Nephron (organoid): ENCODE measurements at regions not wholly inside any gene's neighbourhood (a gene's known extent, or its start where the extent isn't known, plus 50 kb on each side); places are given as distances from the start of the nearest gene placed in this dataset.

Experiments
- H3K27ac Mint-ChIP-seq, 3 experiments: 2 replicates each; pipeline ENCODE4 v1.8.0; 2020; ENCODE audit warnings: mixed read lengths in 3 of 3, mild to moderate bottlenecking in 2 of 3, moderate library complexity in 1 of 3
- H3K27me3 Mint-ChIP-seq: 2 replicates; pipeline ENCODE4 v1.8.0; 2021; ENCODE audit warnings: low read depth, mild to moderate bottlenecking, moderate library complexity, mixed read lengths
- H3K36me3 Mint-ChIP-seq: 2 replicates; pipeline ENCODE4 v1.8.0; 2020; ENCODE audit warnings: low read depth, mixed read lengths
- H3K4me1 Mint-ChIP-seq: 2 replicates; pipeline ENCODE4 v1.8.0; 2020; ENCODE audit warnings: mixed read lengths
- H3K4me3 Mint-ChIP-seq, 3 experiments: 2 replicates each; pipeline ENCODE4 v1.8.0; 2020; ENCODE audit warnings: mild to moderate bottlenecking in 3 of 3, mixed read lengths in 3 of 3, moderate library complexity in 2 of 3
- H3K9me3 Mint-ChIP-seq: 2 replicates; pipeline ENCODE4 v1.8.0; 2020; ENCODE audit warnings: mixed read lengths
- TF ChIP-seq, protein P1 (sequence below), 3 experiments: fragments of 200-600 bp; sonication (generic); IDR thresholded peaks; one replicate each; pipeline ENCODE4 v1.5.0; 2021; ENCODE audit warnings: antibody characterized with exemption in 3 of 3; ENCODE audit not compliant: unreplicated experiment in 3 of 3

DNA sequence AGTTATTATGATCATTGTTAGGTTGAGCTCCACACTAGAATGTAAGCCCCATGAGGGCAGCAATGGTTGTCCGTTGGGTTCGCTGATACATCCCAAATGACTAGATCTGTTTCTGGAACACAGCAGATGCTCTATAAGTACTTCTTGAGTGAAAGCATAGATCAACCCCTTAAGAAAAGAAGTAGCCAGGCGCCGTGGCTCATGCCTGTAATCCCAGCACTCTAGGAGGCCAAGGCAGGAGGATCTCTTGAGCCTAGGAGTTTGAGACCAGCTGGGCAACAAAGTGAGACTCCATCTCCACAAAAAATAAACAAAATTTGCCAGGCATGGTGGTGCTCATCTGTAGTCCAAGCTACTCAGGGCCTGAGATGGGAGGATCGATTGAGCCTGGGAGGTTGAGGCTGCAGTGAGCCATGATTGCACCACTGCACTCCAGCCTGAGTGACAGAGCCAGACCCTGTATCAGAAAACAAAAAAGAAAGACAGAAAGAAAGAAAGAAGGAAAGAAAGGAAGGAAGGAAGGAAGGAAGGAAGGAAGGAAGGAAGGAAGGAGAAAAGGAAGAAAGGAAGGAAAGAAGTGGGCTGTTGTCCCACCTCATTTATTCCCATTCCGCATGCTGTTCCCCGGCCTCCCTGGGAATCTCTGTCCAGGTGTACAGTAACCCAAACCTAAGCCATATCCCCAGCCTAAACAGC is 54.4 kb upstream of the RPL38 start:
- TF ChIP-seq, protein P1, sequence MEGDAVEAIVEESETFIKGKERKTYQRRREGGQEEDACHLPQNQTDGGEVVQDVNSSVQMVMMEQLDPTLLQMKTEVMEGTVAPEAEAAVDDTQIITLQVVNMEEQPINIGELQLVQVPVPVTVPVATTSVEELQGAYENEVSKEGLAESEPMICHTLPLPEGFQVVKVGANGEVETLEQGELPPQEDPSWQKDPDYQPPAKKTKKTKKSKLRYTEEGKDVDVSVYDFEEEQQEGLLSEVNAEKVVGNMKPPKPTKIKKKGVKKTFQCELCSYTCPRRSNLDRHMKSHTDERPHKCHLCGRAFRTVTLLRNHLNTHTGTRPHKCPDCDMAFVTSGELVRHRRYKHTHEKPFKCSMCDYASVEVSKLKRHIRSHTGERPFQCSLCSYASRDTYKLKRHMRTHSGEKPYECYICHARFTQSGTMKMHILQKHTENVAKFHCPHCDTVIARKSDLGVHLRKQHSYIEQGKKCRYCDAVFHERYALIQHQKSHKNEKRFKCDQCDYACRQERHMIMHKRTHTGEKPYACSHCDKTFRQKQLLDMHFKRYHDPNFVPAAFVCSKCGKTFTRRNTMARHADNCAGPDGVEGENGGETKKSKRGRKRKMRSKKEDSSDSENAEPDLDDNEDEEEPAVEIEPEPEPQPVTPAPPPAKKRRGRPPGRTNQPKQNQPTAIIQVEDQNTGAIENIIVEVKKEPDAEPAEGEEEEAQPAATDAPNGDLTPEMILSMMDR (IDR thresholded peaks at IDR 0.05; ENCODE audit: unreplicated experiment in 3 of 3): no peak
- Mint-ChIP-seq H3K9me3 (peaks cover 4% of the 10 kb centered on the region), H3K4me1 (peaks cover 15% of the 10 kb centered on the region)

DNA sequence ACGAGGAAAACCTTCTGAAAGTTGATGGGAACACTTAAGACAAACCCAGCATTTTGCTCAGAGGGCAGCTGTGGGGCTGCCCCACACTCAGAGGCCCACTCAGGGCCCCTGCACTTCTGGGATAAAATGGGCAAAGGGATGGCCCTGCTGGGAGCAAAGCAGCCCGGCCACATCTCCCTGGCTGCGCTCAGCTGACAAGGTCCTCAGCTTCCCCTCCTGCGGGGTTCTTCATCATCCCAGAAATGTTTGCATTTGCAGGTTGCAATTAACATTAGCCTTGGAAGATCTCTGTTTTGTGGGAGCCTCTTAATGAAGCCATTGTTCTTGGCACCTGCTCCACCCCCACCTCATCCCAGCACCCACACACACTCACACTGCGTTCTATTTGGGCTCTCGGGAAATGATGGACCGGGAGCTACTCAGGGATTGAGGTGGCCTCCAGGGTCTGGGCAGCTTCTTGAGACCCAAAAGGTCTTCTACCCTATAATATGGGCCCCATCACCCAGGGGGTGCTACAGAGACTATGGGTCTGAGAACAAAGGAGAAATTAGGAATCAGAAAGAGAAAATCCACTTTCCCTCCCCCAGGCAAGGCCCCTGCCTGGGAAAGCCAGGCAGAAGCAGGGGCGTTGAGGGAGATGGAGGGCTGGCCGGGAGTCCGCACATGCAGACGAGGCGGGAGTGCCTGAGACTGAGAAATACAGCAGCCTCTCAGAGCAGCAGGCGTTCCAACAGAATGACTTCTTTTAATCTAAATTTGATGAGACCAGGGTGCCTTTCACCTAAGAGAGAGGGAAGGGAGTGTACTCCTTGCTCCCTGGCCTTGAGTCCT is 53.7 kb upstream of the RPL38 start:
- TF ChIP-seq, protein P1 (IDR thresholded peaks at IDR 0.05; ENCODE audit: unreplicated experiment in 3 of 3): no peak
- peaks cover 50% of the 10 kb centered on the region for H3K27me3 Mint-ChIP-seq
- H3K4me3 Mint-ChIP-seq: no peak overlapping the region
- H3K4me1 Mint-ChIP-seq: peaks cover 15% of the 10 kb centered on the region
- no peaks in the 10 kb centered on the region for H3K9me3 Mint-ChIP-seq
- no peak overlapping the region for H3K27ac Mint-ChIP-seq
- H3K36me3 Mint-ChIP-seq: no peaks in the 10 kb centered on the region

More for the DNA sequence above, 54.4 kb upstream of the RPL38 start:
- H3K36me3 Mint-ChIP-seq: no peaks in the 10 kb centered on the region
- H3K27me3 Mint-ChIP-seq: peaks cover 49% of the 10 kb centered on the region
- no peak overlapping the region for H3K27ac Mint-ChIP-seq
- H3K4me3 Mint-ChIP-seq: no peak overlapping the region

DNA sequence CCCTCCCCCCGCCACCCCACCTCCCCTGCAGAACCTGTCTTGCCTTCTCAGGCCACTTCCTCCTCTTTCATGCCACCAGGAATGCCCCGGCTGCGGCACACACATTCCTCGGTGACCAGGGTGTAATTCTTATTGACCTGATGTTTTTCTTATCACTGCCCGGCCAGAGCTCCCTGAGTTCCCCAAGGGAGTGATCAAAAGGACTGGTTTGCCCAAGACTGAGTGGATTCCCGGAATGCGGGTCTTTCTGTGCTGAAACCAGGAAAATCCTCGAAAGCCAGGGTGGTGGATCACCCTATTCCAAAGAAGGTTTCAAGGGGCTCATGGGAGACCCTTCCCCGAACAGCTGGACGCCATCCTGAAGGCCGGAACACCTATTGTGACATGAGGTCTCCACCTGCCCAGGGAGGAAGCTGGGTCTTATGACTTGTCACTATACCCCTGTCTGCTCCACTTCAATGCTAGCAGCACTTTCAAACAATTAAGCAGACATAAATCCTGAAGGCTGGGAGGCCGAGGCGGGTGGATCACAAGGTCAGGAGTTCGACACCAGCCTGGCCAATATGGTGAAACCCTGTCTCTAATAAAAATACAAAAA is 53.0 kb upstream of the RPL38 start:
- Mint-ChIP-seq H3K27me3 (peaks cover 53% of the 10 kb centered on the region), H3K36me3 (no peaks in the 10 kb centered on the region), H3K4me1 (peaks cover 15% of the 10 kb centered on the region), H3K27ac (no peak overlapping the region), H3K4me3 (no peak overlapping the region), H3K9me3 (peaks cover 2% of the 10 kb centered on the region)
- TF ChIP-seq, protein P1 (IDR thresholded peaks at IDR 0.05; ENCODE audit: unreplicated experiment in 3 of 3): no peak

DNA sequence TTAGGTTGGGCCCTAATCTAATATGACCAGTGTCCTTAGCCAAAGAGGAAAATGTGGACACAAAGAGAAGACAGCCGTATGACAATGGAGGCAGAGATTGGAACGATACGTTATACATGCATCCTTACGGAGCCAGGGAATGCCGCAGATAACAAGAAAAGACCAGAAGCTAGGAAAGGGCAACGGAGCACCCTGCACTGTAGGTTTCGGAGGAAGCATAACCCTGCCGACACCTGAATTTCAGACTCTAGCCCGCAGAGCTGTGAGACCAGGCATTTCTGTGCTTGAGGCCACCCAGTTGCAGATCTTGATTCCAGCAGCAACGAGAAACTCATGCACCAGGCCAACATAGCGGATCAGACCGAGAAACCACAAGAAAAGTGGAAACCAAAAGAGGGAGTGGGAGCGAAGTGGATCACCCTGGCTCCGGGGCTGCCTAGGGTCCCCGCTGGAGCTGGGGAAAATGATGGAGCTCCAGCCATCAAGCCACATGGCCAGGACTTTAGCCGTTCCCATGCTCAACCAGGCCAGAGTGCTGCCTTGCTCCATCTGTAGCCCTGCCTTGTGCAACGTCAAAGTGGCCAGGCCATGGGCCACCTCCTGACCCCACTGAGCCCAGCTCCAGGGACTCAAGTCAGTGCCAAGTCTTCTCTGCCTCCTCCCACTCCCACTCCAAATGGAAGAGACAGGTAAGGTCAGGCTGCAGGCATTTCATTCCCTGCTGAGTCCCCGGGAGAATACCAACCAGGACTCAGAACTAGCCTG is 51.7 kb upstream of the RPL38 start:
- Mint-ChIP-seq H3K36me3 (no peaks in the 10 kb centered on the region), H3K4me1 (peaks cover 15% of the 10 kb centered on the region), H3K4me3 (no peak overlapping the region), H3K9me3 (peaks cover 2% of the 10 kb centered on the region), H3K27me3 (peaks cover 55% of the 10 kb centered on the region), H3K27ac (no peak overlapping the region)
- TF ChIP-seq, protein P1 (IDR thresholded peaks at IDR 0.05; ENCODE audit: unreplicated experiment in 3 of 3): no peak

DNA sequence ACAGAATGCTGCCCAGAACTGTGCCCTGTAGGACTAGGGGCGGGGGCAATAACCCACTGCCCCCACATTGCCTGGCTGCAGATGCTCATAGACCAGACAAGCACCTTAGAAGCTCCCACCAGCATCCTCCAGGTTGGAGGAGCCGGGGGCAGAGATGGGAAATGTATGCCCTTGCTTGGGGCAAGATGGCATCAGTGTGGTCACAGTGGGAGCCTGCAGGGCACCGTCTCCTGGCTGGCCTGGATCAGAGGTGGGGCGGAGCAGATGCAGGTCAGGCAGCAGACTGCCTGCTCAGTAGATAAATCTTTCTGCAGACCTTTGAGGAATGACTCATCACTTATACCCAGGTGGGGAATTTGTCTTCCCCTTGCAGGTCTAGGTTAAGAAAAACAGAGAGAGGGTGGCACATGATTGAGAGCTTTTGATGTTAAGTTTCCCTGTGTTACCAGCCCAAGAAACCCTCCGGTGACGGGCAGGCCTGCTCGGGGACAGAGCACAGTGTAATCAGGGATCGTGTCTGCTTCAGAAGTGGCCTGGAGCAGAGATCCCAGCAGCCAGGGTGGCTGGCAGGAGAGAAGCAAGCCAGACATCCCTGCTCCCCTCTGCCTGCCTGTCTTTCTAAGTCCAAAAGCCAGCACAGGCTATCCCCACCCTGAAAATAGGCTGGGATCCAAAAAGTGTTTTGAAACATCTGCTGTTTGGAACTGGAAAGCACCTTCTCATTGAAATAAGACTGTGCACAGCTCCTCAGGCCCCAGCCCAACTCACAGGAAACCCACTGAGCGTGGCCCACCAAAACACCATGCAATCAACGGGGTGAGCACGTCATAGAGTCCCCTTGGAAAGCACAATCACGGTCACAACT is 50.7 kb upstream of the RPL38 start:
- no peaks in the 10 kb centered on the region for H3K36me3 Mint-ChIP-seq
- peaks cover 15% of the 10 kb centered on the region for H3K4me1 Mint-ChIP-seq
- H3K4me3 Mint-ChIP-seq: no peak overlapping the region
- H3K27ac Mint-ChIP-seq: peak overlapping the region in 1 of 3 experiments; percentile 22
- TF ChIP-seq, protein P1 (IDR thresholded peaks at IDR 0.05; ENCODE audit: unreplicated experiment in 3 of 3): no peak
- peaks cover 51% of the 10 kb centered on the region for H3K27me3 Mint-ChIP-seq
- peaks cover 6% of the 10 kb centered on the region for H3K9me3 Mint-ChIP-seq
